ENCODE measurements at regions not wholly inside any gene's neighbourhood (a gene's known extent, or its start where the extent isn't known, plus 50 kb on each side); places are given as distances from the start of the nearest gene placed in this dataset.
A peak's percentile ranks its signal among the peaks of the same experiment; 100 is the strongest.

- Histone ChIP-seq H3K4me1 (peaks cover 0 to 28% of the 10 kb centered on the region in 2 donors), H3K36me3 (no peaks in the 10 kb centered on the region), H3K4me3 (no peak overlapping the region), H3K27ac (peak overlapping the region; percentile 61 to 78), H3K27me3 (no peaks in the 10 kb centered on the region), H3K9me3 (no peaks in the 10 kb centered on the region)
- TF ChIP-seq CTCF (IDR thresholded peaks at IDR 0.05) = no peak
- DNase-seq (ENCODE audit: low spot score) = peak; percentile 97
Observed at GRCh38 chr5:15008476-15008875, 136.9 kb upstream of the ANKH start.

GRCh38 chr5:15007646-15008045, 136.1 kb upstream of the ANKH start:
- peak overlapping the region; percentile 61 to 78 for H3K27ac ChIP-seq
- no peaks in the 10 kb centered on the region for H3K27me3 ChIP-seq
- no peak overlapping the region for H3K4me3 ChIP-seq
- no peak for TF ChIP-seq CTCF (IDR thresholded peaks at IDR 0.05)
- H3K36me3 ChIP-seq = no peaks in the 10 kb centered on the region
- no peaks in the 10 kb centered on the region for H3K9me3 ChIP-seq
- no peak for DNase-seq (ENCODE audit: low spot score)
- peaks cover 0 to 35% of the 10 kb centered on the region in 2 donors for H3K4me1 ChIP-seq

- DNase-seq (ENCODE audit: low spot score) = no peak
- Histone ChIP-seq H3K4me3 (no peak overlapping the region), H3K4me1 (peaks cover 0 to 32% of the 10 kb centered on the region in 2 donors), H3K36me3 (no peaks in the 10 kb centered on the region), H3K27ac (no peak overlapping the region), H3K9me3 (no peaks in the 10 kb centered on the region), H3K27me3 (no peaks in the 10 kb centered on the region)
- TF ChIP-seq CTCF (IDR thresholded peaks at IDR 0.05) = no peak
Observed at GRCh38 chr5:15004506-15004905, 132.9 kb upstream of the ANKH start.

- Histone ChIP-seq H3K9me3 (no peaks in the 10 kb centered on the region), H3K4me3 (no peak overlapping the region), H3K27ac (no peak overlapping the region), H3K27me3 (no peaks in the 10 kb centered on the region), H3K36me3 (no peaks in the 10 kb centered on the region), H3K4me1 (peaks cover 0 to 22% of the 10 kb centered on the region in 2 donors)
- peak; percentile 78 for DNase-seq (ENCODE audit: low spot score)
- TF ChIP-seq CTCF (IDR thresholded peaks at IDR 0.05) = peak; percentile 57 to 89
Observed at GRCh38 chr5:15003511-15003920, 131.9 kb upstream of the ANKH start.

GRCh38 chr5:15002791-15003190, 131.2 kb upstream of the ANKH start:
- Histone ChIP-seq H3K4me3 (no peak overlapping the region), H3K36me3 (no peaks in the 10 kb centered on the region), H3K27me3 (no peaks in the 10 kb centered on the region), H3K27ac (no peak overlapping the region), H3K9me3 (peaks cover 0 to 4% of the 10 kb centered on the region in 2 donors), H3K4me1 (peaks cover 0 to 15% of the 10 kb centered on the region in 2 donors)
- TF ChIP-seq CTCF (IDR thresholded peaks at IDR 0.05) = no peak
- DNase-seq (ENCODE audit: low spot score) = no peak

GRCh38 chr5:15002173-15002572, 130.6 kb upstream of the ANKH start:
- peaks cover 0 to 4% of the 10 kb centered on the region in 2 donors for H3K9me3 ChIP-seq
- H3K27ac ChIP-seq = no peak overlapping the region
- no peak for TF ChIP-seq CTCF (IDR thresholded peaks at IDR 0.05)
- no peak overlapping the region for H3K4me3 ChIP-seq
- H3K27me3 ChIP-seq = no peaks in the 10 kb centered on the region
- no peak for DNase-seq (ENCODE audit: low spot score)
- no peaks in the 10 kb centered on the region for H3K36me3 ChIP-seq
- peaks cover 0 to 14% of the 10 kb centered on the region in 2 donors for H3K4me1 ChIP-seq

All from right atrium auricular region (tissue), 2 donors.